OCI-LY1 (cell line): ENCODE measurements at regions not wholly inside any gene's neighbourhood (a gene's known extent, or its start where the extent isn't known, plus 50 kb on each side); places are given as distances from the start of the nearest gene placed in this dataset.

ENCODE experiments used
- CTCF ChIP-seq: fragments of 200-600 bp; sonication (generic), shearing (Covaris generic); IDR thresholded peaks from 2 replicates; pipeline ENCODE4 v1.5.1; 2017; ENCODE audit warnings: mild to moderate bottlenecking, antibody characterized with exemption, low read length, moderate library complexity, mixed read lengths
- EZH2 ChIP-seq: fragments of 200-600 bp; sonication (generic), shearing (Covaris generic); IDR thresholded peaks from 2 replicates; pipeline ENCODE4 v1.8.0; 2017; ENCODE audit warnings: borderline replicate concordance, mixed run types, mild to moderate bottlenecking, antibody characterized with exemption, low read length, moderate library complexity, mixed read lengths

- TF ChIP-seq CTCF (no peak), EZH2 (no peak)
Observed at GRCh38 chr4:62909238-62909637, 1500.0 kb downstream of the TECRL start.
